HG03520 (cell line): ENCODE measurements at regions not wholly inside any gene's neighbourhood (a gene's known extent, or its start where the extent isn't known, plus 50 kb on each side); places are given as distances from the start of the nearest gene placed in this dataset.

Experiments
- ATAC-seq: cut with Tn5 transposase; IDR thresholded peaks from one replicate; pipeline ENCODE4 v1.9.1; 2021; ENCODE audit warnings: mild to moderate bottlenecking, moderate library complexity; ENCODE audit not compliant: unreplicated experiment

GRCh38 chr7:41878309-41879295 is 175.7 kb upstream of the INHBA start:
- ATAC-seq = no peak

DNA sequence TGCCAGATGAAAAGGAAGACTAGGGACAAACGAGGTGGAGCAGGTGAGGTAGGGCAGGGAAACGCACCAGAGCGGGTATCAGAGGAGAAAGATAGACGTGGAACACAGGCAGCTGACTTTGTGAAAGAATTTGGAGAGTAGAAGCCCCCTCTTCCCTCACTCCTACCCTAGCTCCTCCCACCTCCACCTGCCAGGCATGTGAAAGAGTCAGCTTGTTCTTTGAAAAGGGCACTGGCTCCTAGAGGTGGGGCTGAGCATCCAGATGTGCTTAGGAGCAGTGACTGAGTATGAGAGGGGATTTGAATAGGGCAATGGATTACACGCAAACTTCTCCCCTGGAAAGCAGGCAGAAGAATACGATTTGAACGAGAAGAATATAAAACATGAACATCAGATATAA is 174.2 kb upstream of the INHBA start:
- no peak for ATAC-seq

DNA sequence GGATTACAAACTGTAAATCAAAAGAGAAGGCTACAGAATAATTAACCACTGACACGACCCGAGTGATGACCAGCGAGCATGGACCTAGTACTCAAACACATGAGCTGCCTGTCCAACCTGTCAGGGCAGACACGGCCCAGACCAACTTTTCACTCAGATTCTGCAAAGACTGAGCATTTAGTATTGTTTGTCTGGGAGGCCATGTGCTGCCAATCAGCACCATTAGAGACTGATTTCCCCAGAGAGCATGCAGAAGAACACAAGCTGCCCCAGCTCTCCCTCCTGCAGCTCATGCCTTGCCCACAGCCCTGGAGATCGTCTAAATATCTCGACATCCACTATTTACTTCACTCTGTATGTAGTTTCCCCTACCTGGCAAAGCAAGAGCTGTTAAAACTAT is 172.6 kb upstream of the INHBA start:
- no peak for ATAC-seq

DNA sequence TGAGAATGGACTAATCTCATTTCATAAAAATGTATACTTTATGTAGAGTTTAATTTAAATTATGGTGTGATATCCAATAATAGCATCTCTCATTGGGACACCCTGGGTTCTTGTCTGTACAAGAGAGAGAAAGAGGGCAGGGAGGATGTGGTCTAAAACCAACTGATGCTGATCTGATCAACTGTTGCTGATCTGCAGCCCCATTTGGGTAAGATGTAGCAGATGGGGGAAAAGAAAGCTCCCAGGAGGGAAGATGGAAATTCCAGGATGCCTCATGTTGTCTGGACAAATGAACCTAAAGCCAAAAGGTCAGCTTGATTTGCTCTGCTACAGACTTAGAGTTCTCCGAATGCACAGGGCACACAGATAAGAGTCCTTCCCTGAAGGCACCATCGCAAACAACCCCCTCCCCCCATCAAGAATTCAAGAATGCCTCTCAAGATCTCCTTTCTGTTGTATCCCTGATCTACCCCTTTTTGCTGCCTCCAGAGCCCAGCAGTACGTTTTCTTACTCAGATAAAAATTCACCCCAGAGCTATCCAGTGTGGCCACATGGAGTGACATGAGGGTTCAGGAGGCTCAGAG is 171.4 kb upstream of the INHBA start:
- no peak for ATAC-seq

DNA sequence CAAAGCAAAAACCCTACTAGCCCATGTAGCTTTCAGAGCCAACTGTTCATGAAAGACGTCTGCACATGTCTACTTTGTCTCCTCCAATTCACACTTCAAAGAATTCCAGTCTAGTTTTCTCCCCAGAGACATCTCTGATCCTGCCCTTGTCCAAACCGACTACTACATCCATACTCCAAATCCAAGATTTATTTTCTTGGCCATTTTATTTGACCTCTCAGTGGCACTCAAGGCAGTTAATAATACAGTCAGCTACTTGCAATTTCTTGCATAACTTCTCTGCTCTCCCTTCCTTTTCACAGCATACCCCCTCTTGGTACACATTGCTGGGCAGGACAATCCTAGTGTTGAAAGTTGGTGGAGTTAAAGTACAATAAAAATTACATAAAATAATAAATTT is 170.9 kb upstream of the INHBA start:
- no peak for ATAC-seq

- ATAC-seq = no peak
These were observed 170.1 kb upstream of the INHBA start for GRCh38 chr7:41872966-41873365.

- ATAC-seq = peak; percentile 44
These were observed 167.7 kb upstream of the INHBA start for GRCh38 chr7:41870461-41871138.

GRCh38 chr7:41869997-41870396 is 167.1 kb upstream of the INHBA start:
- peak; percentile 29 for ATAC-seq

- ATAC-seq = no peak
These were observed 166.7 kb upstream of the INHBA start for GRCh38 chr7:41869596-41869995.

GRCh38 chr7:41869091-41869490 is 166.2 kb upstream of the INHBA start:
- ATAC-seq = no peak

- ATAC-seq = no peak
These were observed 164.9 kb upstream of the INHBA start for GRCh38 chr7:41867639-41868280.

DNA sequence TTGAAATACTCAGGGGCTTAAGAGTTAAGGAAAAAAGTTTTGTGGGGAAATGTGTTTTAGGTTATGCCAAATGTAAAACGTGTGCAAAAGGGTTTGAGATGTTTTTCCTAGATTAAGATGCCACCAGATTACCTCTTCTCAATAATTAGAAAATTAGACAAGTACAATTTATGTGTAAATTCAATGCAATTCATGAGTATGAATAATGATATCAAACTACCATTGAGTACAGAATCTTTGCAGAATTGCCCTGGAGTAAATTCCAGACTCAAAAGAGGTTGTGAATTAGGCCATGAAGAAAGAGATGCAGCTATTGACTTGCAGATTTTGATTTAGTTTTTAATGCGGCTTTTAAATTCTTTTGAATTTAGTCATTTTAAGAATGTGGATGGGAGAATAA is 159.4 kb upstream of the INHBA start:
- no peak for ATAC-seq

- no peak for ATAC-seq
These were observed 158.8 kb upstream of the INHBA start for GRCh38 chr7:41861642-41862041.

DNA sequence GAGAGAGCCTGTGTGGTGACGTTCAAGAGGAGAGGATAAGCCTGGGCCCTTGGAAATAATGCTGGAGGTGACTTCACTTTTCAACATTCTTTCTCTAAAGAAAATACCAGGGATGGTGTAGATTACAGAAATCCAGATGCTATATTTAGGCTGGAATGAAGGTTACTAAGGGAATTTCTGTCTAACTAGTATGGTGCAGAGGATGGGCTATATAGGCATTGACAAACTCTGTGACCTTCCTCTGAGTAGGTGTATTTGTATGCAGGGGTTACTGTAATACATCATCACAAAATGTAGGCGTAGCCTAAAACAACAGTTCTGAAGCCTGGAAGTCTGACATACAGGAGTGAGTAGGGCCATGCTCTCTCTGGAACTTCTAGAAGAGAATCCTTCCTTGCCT is 155.3 kb upstream of the INHBA start:
- ATAC-seq = no peak

- no peak for ATAC-seq
These were observed 152.9 kb upstream of the INHBA start for GRCh38 chr7:41855798-41856197.

- ATAC-seq = no peak
These were observed 144.7 kb upstream of the INHBA start for GRCh38 chr7:41847606-41848005.

DNA sequence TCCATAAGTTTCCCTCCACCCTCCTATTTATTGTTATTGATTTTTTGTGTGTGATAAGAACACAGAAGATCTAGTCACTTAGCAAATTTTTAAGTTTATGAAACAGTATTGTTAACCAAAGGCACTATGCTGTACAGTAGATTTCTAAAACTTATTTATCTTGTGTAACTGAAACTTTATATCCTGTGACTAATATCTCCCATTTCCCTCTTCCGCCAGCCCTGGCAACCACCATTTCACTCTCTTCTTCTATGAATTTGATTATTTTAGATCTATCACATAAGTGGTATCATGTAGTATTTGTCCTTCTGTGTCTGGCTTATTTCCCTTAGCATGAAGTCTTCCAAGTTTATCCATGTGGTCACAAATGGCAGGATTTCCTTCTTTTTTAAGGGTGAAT is 144.3 kb upstream of the INHBA start:
- ATAC-seq = no peak

DNA sequence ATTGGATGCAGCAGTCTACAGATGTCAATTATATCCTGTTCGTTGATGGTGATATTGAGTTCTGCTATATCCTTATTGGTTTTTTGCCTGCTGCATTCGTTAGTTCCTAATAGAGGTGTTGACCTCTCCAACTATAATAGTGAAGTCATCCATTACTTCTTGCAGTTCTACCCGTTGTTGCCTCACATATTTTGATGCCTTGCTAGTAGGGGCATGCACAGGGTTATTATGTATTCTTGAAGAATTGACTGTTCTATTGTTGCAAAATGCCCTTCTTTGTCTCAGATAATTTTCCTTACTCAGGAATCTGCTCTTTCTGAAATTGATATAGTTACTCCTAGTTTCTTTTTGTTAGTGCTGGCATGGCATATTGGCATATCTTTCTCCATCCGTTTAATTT is 140.1 kb upstream of the INHBA start:
- ATAC-seq = no peak

- no peak for ATAC-seq
These were observed 135.0 kb upstream of the INHBA start for GRCh38 chr7:41837916-41838315.

GRCh38 chr7:41835976-41836530 is 133.2 kb upstream of the INHBA start:
- no peak for ATAC-seq
